Neural crest cell (in vitro differentiated cells): ENCODE measurements at regions not wholly inside any gene's neighbourhood (a gene's known extent, or its start where the extent isn't known, plus 50 kb on each side); places are given as distances from the start of the nearest gene placed in this dataset.

Source experiments
- DNase-seq: peaks from one replicate; pipeline ENCODE4 v3.0.0; 2021; ENCODE audit warnings: low read depth, mixed read lengths, low spot score
- H3K27ac Mint-ChIP-seq: one replicate; pipeline ENCODE4 v1.8.0; 2021; ENCODE audit warnings: mild to moderate bottlenecking, mixed read lengths; ENCODE audit not compliant: unreplicated experiment
- H3K27me3 Mint-ChIP-seq: 2 replicates; pipeline ENCODE4 v1.8.0; 2021; ENCODE audit warnings: low read depth, mild to moderate bottlenecking, mixed read lengths
- H3K36me3 Mint-ChIP-seq: 2 replicates; pipeline ENCODE4 v1.8.0; 2021; ENCODE audit warnings: low read depth, mild to moderate bottlenecking, mixed read lengths
- H3K4me1 Mint-ChIP-seq: 2 replicates; pipeline ENCODE4 v1.8.0; 2021; ENCODE audit warnings: mixed read lengths
- H3K4me3 Mint-ChIP-seq: one replicate; pipeline ENCODE4 v1.8.0; 2021; ENCODE audit warnings: mild to moderate bottlenecking, mixed read lengths
- H3K9me3 Mint-ChIP-seq: 2 replicates; pipeline ENCODE4 v1.8.0; 2021; ENCODE audit warnings: mixed read lengths
- TF ChIP-seq, protein P1 (sequence below): fragments of 200-600 bp; sonication (generic); conservative IDR thresholded peaks from 2 replicates; pipeline ENCODE4 v1.5.0; 2021; ENCODE audit warnings: antibody characterized with exemption, mild to moderate bottlenecking

DNA sequence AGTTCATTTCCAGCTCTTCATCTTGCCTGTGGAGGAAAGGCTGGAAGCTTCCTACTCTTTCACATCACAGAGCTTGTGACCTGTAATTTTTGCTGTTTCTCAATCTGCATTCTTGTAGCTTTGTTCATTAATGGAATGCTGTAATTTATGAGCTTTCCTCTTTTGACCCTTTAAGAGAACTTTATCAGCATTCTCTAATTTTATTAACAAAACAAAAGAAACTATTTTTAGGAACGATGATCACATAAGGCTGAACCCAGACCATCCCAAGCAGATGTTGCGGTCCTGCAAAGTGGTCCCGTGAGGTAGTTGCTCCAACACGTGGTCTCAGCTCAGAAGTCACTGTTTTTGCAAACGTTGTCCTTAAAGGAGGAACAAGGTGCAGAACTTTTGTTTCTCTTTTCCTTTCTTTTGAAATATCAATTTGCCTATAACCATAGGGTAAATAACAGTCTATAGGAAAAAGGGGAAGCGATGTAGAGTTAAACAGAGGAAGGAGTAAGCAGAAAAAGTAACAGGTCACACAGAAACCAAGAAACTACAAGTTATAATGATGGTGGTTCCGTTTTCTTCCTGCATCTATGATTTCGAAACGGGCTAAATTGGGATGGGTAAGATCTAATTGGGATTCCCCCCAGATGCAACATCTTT, 121.3 kb upstream of the PHACTR1 start:
- no peak overlapping the region for H3K27ac Mint-ChIP-seq
- H3K36me3 Mint-ChIP-seq: no peaks in the 10 kb centered on the region
- H3K9me3 Mint-ChIP-seq: peaks cover 2% of the 10 kb centered on the region
- TF ChIP-seq, protein P1, sequence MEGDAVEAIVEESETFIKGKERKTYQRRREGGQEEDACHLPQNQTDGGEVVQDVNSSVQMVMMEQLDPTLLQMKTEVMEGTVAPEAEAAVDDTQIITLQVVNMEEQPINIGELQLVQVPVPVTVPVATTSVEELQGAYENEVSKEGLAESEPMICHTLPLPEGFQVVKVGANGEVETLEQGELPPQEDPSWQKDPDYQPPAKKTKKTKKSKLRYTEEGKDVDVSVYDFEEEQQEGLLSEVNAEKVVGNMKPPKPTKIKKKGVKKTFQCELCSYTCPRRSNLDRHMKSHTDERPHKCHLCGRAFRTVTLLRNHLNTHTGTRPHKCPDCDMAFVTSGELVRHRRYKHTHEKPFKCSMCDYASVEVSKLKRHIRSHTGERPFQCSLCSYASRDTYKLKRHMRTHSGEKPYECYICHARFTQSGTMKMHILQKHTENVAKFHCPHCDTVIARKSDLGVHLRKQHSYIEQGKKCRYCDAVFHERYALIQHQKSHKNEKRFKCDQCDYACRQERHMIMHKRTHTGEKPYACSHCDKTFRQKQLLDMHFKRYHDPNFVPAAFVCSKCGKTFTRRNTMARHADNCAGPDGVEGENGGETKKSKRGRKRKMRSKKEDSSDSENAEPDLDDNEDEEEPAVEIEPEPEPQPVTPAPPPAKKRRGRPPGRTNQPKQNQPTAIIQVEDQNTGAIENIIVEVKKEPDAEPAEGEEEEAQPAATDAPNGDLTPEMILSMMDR: no peak
- no peaks in the 10 kb centered on the region for H3K27me3 Mint-ChIP-seq
- no peaks in the 10 kb centered on the region for H3K4me1 Mint-ChIP-seq
- DNase-seq: no peak
- no peak overlapping the region for H3K4me3 Mint-ChIP-seq

DNA sequence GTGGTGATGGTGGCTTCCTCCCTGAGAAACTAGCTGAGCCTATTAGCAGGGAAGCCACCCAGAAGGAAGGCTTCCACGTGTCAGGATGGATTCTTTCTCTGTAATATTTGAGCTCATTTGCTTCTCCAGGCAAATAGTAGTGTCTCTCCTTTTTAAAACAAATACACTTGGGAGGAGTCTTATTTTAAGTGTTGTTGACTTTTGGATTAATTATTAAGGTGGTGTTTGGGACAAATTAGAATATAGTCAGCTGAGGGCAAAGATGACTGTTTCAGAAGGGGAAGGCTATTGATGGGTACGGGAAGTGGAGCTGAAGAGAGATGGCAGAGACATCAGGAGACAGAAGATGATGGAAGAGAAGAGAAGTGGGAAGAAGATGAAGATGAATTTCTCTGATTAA, 119.8 kb upstream of the PHACTR1 start:
- no peaks in the 10 kb centered on the region for H3K4me1 Mint-ChIP-seq
- H3K27me3 Mint-ChIP-seq: no peaks in the 10 kb centered on the region
- TF ChIP-seq, protein P1: no peak
- H3K9me3 Mint-ChIP-seq: peaks cover 2% of the 10 kb centered on the region
- H3K27ac Mint-ChIP-seq: no peak overlapping the region
- H3K4me3 Mint-ChIP-seq: no peak overlapping the region
- no peak for DNase-seq
- no peaks in the 10 kb centered on the region for H3K36me3 Mint-ChIP-seq

DNA sequence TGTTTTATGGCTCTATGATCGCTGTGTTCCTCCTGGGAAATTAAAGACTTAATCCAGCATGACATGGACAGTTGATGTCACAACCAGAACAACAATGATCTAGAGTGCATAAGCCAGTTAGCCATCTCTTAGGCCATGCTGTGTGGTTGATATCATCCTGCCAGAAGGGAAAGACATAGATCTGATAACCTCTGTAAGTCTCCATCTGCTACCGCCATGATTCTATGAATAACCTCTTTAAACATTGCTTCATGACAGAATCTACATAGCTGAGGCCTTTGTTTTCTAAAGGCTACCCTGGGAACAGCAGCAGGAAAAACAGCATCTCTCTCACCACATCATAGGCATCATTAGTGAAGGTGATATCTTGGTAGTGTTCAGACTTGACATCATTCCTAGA, 117.6 kb upstream of the PHACTR1 start:
- TF ChIP-seq, protein P1: no peak
- H3K27me3 Mint-ChIP-seq: no peaks in the 10 kb centered on the region
- H3K4me1 Mint-ChIP-seq: no peaks in the 10 kb centered on the region
- H3K36me3 Mint-ChIP-seq: no peaks in the 10 kb centered on the region
- peaks cover 2% of the 10 kb centered on the region for H3K9me3 Mint-ChIP-seq
- H3K4me3 Mint-ChIP-seq: no peak overlapping the region
- DNase-seq: no peak
- no peak overlapping the region for H3K27ac Mint-ChIP-seq

DNA sequence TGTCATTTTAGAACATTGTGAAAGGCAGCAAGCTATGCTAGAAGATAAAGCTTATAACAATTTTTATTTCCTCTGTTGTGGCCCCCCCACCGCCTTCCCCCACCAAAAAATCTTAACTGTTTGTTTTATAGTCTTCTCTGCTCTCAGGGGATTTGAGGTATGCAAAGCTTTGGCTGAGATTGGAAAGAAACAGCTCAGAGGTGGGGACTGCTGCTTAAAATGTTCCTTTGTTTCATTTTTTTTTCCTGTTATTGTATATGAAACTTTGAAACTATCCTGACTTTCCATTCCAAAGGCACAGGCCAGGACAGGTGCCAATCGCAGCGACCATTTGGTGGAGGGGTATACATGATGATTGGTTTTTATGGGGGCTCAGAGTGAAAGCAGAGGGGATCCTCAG, 114.7 kb upstream of the PHACTR1 start:
- Mint-ChIP-seq H3K4me1 (peaks cover 4% of the 10 kb centered on the region), H3K36me3 (no peaks in the 10 kb centered on the region), H3K4me3 (no peak overlapping the region), H3K27me3 (no peaks in the 10 kb centered on the region), H3K9me3 (no peaks in the 10 kb centered on the region), H3K27ac (no peak overlapping the region)
- DNase-seq: no peak
- TF ChIP-seq, protein P1: no peak

- no peaks in the 10 kb centered on the region for H3K36me3 Mint-ChIP-seq
- DNase-seq: no peak
- no peaks in the 10 kb centered on the region for H3K27me3 Mint-ChIP-seq
- no peaks in the 10 kb centered on the region for H3K9me3 Mint-ChIP-seq
- H3K27ac Mint-ChIP-seq: no peak overlapping the region
- peaks cover 4% of the 10 kb centered on the region for H3K4me1 Mint-ChIP-seq
- TF ChIP-seq, protein P1: no peak
- no peak overlapping the region for H3K4me3 Mint-ChIP-seq
These were observed 114.2 kb upstream of the PHACTR1 start for GRCh38 chr6:12602342-12602741.
